Activated gamma-delta T cell treated with Interleukin-2 at 50 U/mL for 16 hours (primary cell): ENCODE measurements at regions not wholly inside any gene's neighbourhood (a gene's known extent, or its start where the extent isn't known, plus 50 kb on each side); places are given as distances from the start of the nearest gene placed in this dataset.

ENCODE experiments used
- DNase-seq: peaks from one replicate; pipeline ENCODE4 v3.0.0-alpha.2; 2020

DNA sequence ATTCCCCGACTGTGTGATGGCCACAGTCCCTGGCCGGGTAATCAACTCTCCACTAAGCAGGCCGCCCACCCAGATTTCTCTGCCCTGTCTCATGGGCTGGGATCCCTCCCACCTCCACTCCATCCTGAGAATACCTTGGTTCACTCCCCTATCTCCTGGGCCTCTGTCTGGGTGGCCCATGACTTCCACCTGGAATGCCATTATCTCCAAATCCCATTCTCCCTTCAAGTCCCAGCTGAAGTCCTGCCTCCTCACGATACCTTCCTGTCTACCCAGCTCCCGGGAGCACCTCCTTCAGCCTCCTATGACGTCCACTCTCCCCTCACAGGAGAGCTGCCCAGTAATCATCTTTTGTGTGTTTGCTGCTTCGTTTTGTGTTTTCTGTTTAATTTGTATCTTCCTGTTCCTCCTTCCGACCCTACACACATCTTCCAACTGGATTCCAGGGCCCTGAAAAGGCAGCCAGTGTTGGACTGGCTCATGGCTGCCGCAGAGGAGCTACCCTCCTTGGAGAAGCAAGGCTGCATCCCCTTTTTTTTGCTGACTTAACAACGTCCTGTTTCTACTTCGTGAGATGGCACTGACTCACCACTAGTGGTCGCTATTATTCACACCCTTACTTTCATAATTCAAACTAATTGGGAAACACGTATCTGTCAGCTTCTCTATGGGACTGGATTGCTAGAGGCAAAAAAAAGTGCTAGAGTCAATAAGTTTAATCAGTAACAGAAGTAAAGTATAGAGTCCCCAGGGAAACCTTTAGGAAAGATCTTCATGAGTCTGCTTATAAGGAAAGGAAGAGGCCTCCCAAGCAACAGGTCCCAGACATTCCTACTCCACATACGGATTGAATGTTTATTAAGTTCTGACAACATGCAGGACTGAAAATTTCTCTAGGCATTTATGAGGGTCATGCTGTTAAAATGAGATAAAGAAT lies 171.9 kb upstream of the GATA6 start:
- DNase-seq, result no peak

DNA sequence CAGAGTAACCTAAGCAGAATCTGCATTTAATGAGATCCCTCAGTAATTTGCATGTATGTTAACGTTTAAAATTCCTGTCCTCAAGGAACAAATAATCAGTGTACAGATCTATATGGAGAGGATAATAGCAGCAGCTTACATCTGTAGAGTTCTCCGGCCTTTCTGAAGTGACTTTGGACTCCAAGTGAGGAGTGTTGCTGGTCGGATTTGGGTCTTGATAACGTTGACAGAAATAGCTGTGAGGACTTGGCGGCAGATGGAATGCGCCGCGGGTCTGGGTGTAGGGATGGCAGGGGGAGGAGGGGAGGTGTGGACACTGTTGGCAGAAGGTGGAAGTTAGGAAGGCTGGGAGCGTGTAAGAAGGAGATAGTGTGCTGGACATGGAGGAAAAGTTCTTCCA lies 170.9 kb upstream of the GATA6 start:
- no peak for DNase-seq

GRCh38 chr18:22001912-22002487 lies 167.4 kb upstream of the GATA6 start:
- no peak for DNase-seq

DNA sequence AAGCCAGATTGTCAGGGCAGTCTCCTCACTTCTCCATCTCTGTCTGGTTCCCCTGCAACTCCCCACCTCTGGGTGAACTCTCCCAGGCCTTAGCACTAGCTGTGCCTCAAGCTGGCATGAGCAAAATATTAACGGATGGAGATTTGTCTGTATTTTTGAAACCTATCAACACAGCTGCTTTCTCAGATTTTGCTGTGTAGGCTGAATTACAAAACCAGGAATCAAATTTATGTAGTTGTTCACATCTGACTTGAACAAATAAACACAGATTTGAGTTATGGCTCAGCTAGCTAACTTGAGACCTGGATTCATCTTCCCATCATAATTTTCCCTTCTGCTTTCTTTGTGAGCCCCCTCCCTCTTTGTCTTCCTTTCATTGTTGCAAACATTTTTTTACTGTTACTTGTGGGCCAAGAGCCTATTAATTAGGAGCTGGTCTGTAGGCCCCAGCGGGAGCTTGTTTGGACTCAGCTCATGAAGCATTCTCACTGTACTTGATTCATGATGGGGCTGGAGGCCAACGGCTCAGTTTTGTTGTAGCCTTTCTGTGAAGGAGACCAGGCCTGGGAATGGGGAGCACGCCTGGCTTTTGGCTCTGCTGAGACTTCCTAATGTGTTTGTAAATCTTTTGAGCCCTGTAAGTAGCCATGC lies 164.1 kb upstream of the GATA6 start:
- no peak for DNase-seq

GRCh38 chr18:22006458-22006857 lies 162.9 kb upstream of the GATA6 start:
- DNase-seq, result no peak

- DNase-seq, result no peak
These were observed 160.1 kb upstream of the GATA6 start for GRCh38 chr18:22009242-22009641.

DNA sequence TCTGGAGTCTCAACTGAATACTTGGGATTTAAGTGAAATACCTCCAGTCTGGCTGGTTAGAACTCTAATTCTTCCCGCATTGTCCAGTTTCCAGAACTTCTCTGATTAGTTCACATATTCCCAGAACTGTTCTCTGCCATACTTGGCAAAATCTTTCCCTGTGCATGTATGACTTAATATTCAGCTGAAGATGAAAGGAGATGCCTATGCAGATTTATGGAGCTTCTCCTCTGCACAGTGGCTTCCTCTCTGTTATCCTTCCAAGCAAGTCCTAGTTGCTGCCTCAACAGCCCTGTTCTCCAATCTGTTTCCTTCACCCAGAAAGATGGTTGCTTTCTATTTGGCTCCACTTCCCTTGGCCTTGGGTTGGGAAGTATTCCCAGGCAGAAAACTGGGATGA lies 155.4 kb upstream of the GATA6 start:
- DNase-seq, result no peak

DNA sequence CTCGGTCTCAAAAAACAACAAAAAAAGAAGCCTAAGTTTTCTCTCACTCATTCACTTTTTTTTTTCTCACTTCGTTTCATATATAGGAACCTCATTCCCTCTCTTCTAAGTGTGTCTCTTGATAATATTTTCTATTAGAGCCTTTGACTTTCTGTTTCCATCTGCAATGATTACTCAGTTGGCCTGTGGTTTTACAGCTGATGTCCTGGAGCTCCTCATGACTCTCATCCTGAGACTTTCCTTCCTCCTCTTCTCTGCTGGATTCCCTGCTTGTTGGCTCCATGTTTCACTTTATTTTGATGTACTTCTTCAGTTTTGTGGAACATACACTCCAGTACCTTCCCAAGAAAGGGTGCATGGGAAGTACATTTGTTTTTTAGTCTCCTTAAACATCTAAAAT lies 154.2 kb upstream of the GATA6 start:
- no peak for DNase-seq

DNA sequence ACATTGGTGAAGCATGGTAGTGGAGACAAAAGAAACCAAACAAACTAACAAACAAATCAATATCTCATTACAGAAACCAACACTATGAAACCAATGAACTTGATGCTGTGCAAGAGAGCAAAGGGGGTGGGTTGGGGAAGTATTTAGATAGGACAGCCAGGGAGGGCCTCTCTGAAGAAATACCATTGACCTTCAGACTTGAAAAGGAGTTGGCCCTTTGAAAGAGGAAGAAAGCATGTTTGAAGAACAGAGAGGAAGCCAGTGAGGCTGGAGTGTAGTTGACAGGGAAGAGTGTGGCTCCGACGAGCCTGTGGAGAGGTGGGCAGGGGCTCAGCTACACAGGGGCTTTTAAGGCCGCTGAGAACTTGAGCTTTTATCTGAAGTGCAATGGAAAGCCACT lies 151.0 kb upstream of the GATA6 start:
- no peak for DNase-seq

GRCh38 chr18:22019193-22019592 lies 150.2 kb upstream of the GATA6 start:
- DNase-seq, result no peak

DNA sequence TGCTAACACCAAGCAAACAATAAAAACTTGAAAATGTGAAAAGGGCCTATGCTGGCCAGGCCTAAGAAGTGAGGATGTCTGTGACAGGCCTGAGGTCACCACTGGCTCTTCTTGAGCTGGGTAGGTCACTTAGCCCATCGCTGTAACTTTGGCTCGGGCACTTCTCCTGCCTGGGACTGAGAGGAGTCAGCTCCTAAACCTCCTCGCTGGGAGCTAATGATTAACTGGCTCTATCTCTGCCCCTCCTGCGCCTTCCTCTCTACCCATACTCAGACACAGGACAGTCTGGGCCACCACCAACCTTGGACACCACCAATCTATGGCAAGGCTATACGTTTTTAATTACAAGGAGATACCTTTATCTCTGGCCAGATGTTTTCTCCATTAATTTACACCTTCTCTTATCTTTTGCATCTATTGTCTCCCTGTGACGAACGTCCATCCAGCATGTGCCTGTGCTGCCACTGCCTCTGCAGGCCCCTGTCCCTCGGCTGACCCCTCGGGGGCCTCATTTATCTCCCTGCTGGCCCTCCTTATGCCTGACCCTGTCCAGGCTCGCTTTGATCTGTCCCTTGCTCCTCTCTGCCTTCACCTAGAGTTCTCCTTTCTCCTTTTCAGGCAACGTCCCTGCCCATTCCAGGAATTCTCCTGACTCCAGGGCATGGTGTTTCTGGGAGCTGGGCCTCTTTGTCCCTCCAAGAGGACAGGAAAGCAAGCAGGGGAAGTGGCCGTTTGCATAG lies 149.1 kb upstream of the GATA6 start:
- DNase-seq, result no peak

GRCh38 chr18:22020867-22021370 lies 148.5 kb upstream of the GATA6 start:
- DNase-seq, result no peak

- no peak for DNase-seq
These were observed 147.7 kb upstream of the GATA6 start for GRCh38 chr18:22021701-22022100.

GRCh38 chr18:22024924-22025323 lies 144.5 kb upstream of the GATA6 start:
- no peak for DNase-seq

- no peak for DNase-seq
These were observed 143.0 kb upstream of the GATA6 start for GRCh38 chr18:22026362-22026761.

- no peak for DNase-seq
These were observed 142.5 kb upstream of the GATA6 start for GRCh38 chr18:22026889-22027288.

DNA sequence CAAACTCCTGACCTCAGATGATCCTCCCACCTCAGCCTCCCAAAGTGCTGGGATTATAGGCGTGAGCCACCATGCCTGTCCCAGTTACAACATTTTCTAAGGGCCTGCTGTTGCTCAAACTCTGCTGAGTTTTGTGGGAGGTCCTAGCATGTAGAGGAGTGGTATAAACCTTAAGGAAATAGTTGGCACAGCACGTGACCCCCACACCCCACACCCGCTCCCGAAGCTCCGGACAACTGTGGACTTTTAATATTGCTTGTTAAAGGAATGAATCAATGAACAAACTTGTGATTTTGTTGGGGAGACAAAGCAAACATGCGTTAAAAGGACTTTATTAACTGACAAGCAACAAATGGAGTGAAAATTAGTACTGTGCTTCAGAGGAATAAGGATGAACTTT lies 137.8 kb upstream of the GATA6 start:
- no peak for DNase-seq

- no peak for DNase-seq
These were observed 136.9 kb upstream of the GATA6 start for GRCh38 chr18:22032392-22032961.

DNA sequence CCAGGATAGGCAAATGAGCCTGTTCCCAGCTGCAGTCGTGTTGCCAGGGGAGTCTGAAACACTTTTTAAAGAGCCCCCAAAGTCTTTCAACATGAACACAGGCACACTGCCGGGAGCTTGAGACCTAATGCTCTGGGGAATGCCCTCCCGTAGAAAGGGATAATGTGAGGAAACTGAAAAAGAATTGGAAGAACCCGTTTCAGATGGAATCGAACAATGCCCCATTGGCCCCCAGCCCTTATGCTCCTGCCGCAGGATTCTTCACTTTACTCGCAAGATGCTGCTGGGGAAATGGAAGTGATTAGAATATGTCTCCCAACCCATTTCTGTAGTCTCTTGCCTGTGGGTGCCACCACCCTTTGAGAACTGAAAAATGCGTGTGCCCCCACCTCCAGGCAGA lies 136.3 kb upstream of the GATA6 start:
- no peak for DNase-seq

- no peak for DNase-seq
These were observed 135.1 kb upstream of the GATA6 start for GRCh38 chr18:22034276-22034675.

- no peak for DNase-seq
These were observed 128.9 kb upstream of the GATA6 start for GRCh38 chr18:22040533-22040932.

- no peak for DNase-seq
These were observed 125.6 kb upstream of the GATA6 start for GRCh38 chr18:22043837-22044236.
